ENCODE measurements at regions not wholly inside any gene's neighbourhood (a gene's known extent, or its start where the extent isn't known, plus 50 kb on each side); places are given as distances from the start of the nearest gene placed in this dataset.

DNA sequence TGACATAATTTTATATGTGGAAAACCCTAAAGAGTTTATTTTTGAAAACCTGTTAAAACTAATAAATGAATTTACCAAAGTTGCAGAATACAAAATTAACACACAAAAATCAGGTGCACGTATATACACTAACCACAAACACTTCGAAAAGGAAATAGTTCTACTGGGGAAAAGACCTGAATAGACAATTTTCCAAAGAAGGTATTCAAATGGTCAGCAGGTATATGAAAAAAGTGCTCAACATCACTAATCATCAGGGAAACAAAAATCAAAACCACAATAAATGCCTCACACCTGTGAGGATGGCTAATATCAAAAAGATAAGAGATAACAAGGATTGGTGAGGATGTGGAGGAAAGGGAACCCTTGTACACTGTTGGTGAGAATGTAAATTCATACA is 110.6 kb downstream of the PXDC1 start:
- Histone ChIP-seq H3K27ac (no peak overlapping the region), H3K4me1 (no peaks in the 10 kb centered on the region), H3K4me3 (no peak overlapping the region), H3K9ac (ENCODE audit: low read depth in 2 of 2, low read length in 2 of 2) (no peak overlapping the region), H3K36me3 (no peaks in the 10 kb centered on the region), H3K27me3 (no peaks in the 10 kb centered on the region), H3K9me3 (no peaks in the 10 kb centered on the region)
- intact Hi-C loops (cut with DNase I), result no loop called here
- DNase-seq, result no peak
- TF ChIP-seq, protein P1, sequence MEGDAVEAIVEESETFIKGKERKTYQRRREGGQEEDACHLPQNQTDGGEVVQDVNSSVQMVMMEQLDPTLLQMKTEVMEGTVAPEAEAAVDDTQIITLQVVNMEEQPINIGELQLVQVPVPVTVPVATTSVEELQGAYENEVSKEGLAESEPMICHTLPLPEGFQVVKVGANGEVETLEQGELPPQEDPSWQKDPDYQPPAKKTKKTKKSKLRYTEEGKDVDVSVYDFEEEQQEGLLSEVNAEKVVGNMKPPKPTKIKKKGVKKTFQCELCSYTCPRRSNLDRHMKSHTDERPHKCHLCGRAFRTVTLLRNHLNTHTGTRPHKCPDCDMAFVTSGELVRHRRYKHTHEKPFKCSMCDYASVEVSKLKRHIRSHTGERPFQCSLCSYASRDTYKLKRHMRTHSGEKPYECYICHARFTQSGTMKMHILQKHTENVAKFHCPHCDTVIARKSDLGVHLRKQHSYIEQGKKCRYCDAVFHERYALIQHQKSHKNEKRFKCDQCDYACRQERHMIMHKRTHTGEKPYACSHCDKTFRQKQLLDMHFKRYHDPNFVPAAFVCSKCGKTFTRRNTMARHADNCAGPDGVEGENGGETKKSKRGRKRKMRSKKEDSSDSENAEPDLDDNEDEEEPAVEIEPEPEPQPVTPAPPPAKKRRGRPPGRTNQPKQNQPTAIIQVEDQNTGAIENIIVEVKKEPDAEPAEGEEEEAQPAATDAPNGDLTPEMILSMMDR (IDR thresholded peaks at IDR 0.05), result no peak

DNA sequence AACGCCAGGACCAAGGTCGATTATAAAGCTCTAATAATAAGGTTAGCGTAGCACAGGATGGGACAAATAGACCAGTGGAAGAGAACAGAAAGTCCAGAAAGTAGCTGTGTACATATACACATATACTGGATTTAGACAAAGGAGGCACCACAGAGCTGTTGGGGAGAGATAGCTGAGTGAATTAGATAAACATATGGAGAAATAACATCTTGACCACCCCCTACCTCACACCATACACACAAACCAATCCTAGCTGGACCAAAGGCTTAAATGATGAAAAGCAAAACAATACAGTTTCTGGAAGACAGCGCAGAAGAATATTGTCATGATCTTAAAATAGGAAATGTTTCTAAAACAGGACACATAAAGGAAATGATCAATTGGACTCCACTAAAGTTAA is 112.9 kb downstream of the PXDC1 start:
- H3K27me3 ChIP-seq, result no peaks in the 10 kb centered on the region
- no peaks in the 10 kb centered on the region for H3K4me1 ChIP-seq
- H3K36me3 ChIP-seq, result no peaks in the 10 kb centered on the region
- no peak overlapping the region for H3K9ac ChIP-seq (ENCODE audit: low read depth in 2 of 2, low read length in 2 of 2)
- no peak for DNase-seq
- intact Hi-C loops (cut with DNase I), result no loop called here
- no peaks in the 10 kb centered on the region for H3K9me3 ChIP-seq
- H3K27ac ChIP-seq, result no peak overlapping the region
- TF ChIP-seq, protein P1 (IDR thresholded peaks at IDR 0.05), result no peak
- H3K4me3 ChIP-seq, result no peak overlapping the region

DNA sequence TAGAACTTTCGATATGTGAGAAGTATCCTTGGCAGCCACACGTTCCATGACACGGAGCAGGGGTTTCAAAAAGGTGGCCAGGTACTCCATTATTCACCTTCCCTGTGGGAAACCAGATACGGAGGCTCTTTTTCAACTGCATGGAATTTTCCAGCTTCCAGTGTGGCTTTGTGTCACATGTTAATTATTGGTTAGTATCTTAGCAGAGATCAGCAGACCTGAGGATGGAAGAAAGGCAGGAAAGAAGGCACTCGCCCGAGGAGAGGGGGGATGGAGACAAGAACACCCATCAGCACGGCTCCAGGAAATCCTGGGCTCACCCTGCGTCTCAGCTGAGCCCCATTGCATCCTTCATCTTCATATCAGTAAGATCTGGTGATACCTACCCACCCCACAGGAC is 115.5 kb downstream of the PXDC1 start:
- intact Hi-C loops (cut with DNase I), result no loop called here
- no peak overlapping the region for H3K4me3 ChIP-seq
- no peaks in the 10 kb centered on the region for H3K9me3 ChIP-seq
- H3K27me3 ChIP-seq, result no peaks in the 10 kb centered on the region
- no peak overlapping the region for H3K9ac ChIP-seq (ENCODE audit: low read depth in 2 of 2, low read length in 2 of 2)
- H3K27ac ChIP-seq, result no peak overlapping the region
- no peaks in the 10 kb centered on the region for H3K36me3 ChIP-seq
- H3K4me1 ChIP-seq, result no peaks in the 10 kb centered on the region
- DNase-seq, result no peak
- TF ChIP-seq, protein P1 (IDR thresholded peaks at IDR 0.05), result no peak

DNA sequence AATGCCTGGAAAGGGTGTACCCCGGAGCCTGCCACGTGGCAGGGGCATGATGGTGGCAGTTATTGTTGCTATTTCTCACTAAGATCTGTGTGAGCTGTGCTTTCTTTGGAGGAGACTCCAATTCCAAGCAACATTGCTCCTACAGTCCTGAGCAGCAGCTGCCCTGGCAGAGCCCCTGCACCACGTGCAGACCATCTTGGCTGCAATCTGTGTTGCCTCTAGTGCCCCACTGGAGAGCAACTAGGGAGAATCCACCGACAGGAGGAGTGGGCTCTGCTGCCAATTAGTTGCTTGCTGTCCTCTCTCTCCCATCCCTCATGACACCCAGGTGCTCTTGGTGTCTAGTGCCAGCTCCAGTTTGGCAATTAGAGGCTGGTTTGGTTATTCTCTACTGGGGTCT is 116.0 kb downstream of the PXDC1 start:
- Histone ChIP-seq H3K4me3 (no peak overlapping the region), H3K4me1 (no peaks in the 10 kb centered on the region), H3K9ac (ENCODE audit: low read depth in 2 of 2, low read length in 2 of 2) (no peak overlapping the region), H3K27ac (no peak overlapping the region), H3K36me3 (no peaks in the 10 kb centered on the region), H3K27me3 (no peaks in the 10 kb centered on the region), H3K9me3 (no peaks in the 10 kb centered on the region)
- no peak for DNase-seq
- intact Hi-C loops (cut with DNase I), result no loop called here
- TF ChIP-seq, protein P1 (IDR thresholded peaks at IDR 0.05), result no peak

DNA sequence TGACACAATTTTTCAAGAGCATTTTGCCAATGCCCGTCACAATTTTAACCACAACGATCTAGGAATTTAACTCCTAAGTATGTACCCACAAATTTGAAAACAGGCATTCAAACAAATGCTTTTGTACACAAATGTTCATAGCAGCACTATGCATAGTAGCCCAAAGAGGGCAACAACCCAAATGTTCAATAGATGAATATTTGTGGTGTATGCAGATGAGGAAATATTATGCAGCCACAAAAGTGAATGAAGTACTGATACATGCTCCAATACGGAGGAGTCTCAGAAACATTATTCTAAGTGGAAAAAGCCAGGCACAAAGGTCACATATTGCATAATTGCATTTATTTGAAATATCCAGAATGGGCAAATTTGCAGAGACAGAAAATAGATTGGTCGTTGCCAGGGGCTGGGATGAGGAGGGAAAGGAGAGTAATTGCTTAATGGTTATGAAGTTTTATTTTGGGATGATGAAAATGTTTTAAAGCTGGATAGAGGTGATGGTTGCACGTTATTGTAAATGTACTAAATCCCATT is 117.2 kb downstream of the PXDC1 start:
- TF ChIP-seq, protein P1 (IDR thresholded peaks at IDR 0.05), result no peak
- Histone ChIP-seq H3K4me3 (no peak overlapping the region), H3K4me1 (no peaks in the 10 kb centered on the region), H3K27me3 (no peaks in the 10 kb centered on the region), H3K9me3 (no peaks in the 10 kb centered on the region), H3K9ac (ENCODE audit: low read depth in 2 of 2, low read length in 2 of 2) (no peak overlapping the region), H3K27ac (no peak overlapping the region), H3K36me3 (no peaks in the 10 kb centered on the region)
- intact Hi-C loops (cut with DNase I), result no loop called here
- DNase-seq, result no peak

Measured in colonic mucosa (tissue), 4 donors.